Body of pancreas (tissue), 4 donors: ENCODE measurements at regions not wholly inside any gene's neighbourhood (a gene's known extent, or its start where the extent isn't known, plus 50 kb on each side); places are given as distances from the start of the nearest gene placed in this dataset.

Experiments
- CTCF ChIP-seq, 7 experiments: fragments of 450-650 bp in 4 of 7; fragments of 200-600 bp in 3 of 7; sonication (generic) in 3 of 7; IDR thresholded peaks; one replicate each; pipeline ENCODE4 v1.5.1; 2016 to 2019; ENCODE audit warnings: antibody characterized with exemption in 7 of 7
- POLR2A ChIP-seq, 3 donors: fragments of 450-650 bp; IDR thresholded peaks; one replicate each; pipeline ENCODE4 v1.6.1; 2016; ENCODE audit warnings: antibody characterized with exemption in 3 of 3, mild to moderate bottlenecking in 2 of 3

- TF ChIP-seq CTCF (IDR thresholded peaks at IDR 0.05) (no peak), POLR2A (IDR thresholded peaks at IDR 0.05) (no peak)
Measured at GRCh38 chr4:30836231-30836630, 116.1 kb downstream of the PCDH7 start.
